CD4-positive, alpha-beta T cell treated with Interleukin-10 for 1 hour (primary cell): ENCODE measurements at regions not wholly inside any gene's neighbourhood (a gene's known extent, or its start where the extent isn't known, plus 50 kb on each side); places are given as distances from the start of the nearest gene placed in this dataset.

Experiments used
- DNase-seq: peaks from one replicate; pipeline ENCODE4 v3.0.0-alpha.2; 2020

DNA sequence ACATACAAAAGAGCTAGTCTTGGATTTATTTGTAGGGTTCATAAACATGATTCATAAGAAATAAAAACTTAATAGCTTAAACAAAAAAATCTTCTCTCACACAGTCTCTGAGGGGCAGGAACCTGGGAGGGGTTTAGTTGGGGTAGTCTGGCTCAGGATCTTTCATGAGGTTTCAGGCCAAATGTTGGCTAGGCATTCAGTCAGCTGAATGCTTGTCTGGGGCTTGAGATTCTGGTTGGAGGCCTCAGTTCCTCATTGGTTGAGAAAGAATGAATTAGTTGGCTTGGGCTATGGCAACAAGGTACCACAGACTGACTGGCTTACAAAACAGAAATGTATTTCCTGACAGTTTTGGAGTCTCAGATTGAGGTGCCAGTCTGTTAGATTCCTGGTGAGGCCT is 74.3 kb downstream of the ANKRD7 start:
- no peak for DNase-seq

DNA sequence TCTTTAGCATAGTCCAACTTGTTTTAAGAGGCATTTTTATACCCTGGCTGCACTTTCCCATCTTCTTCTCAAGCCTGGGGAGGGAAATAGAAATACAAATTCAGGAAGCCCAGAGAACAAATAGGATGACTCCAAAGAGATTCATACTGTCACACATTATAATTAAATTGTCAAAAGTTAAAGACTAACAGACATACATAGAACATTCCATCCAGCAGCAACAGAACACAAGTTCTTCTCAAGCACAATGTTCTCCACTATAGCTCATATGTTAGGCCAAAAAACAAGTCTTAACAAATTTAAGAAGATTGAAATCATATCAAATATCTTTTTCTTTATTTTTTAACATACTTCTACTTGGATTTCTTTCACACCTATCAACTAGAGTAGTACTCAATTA is 75.7 kb downstream of the ANKRD7 start:
- DNase-seq: no peak

DNA sequence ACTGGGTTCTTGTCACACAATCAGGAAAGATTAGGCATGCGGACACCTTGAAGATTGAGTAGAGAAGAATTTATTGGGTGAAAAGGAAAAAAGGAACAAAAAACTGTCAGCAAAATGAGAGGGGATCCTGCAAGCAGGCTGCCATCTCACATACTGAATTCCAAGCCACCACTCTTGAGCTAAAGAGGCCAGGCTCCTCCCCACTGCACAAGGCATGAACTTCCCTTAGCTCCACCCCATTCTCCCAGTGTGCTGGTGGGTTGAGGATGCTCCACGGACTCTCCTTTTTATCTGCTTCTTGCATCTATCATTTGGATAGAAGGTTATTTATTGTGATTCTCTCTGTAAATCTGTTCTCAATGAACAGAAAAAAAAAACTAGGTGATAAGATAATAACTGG is 79.6 kb downstream of the ANKRD7 start:
- no peak for DNase-seq

DNA sequence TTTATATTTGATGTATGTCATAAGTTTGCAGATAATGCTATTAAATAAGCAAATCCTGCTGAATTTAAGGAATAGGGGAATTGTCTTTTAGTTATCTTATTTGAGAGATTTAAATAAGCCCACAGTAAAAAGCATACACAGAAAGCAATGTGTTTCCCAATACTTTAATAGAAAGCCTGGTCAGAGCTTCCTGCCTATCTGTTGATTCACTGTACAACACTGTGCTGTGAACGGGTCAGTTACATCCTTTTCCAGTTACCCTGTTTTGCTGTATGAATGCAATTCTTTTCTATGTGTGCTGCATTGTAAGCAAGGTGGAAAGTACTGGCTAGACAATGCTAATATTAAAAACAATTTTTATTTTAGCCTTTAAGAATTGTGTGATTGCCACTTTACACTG is 81.2 kb downstream of the ANKRD7 start:
- no peak for DNase-seq

DNA sequence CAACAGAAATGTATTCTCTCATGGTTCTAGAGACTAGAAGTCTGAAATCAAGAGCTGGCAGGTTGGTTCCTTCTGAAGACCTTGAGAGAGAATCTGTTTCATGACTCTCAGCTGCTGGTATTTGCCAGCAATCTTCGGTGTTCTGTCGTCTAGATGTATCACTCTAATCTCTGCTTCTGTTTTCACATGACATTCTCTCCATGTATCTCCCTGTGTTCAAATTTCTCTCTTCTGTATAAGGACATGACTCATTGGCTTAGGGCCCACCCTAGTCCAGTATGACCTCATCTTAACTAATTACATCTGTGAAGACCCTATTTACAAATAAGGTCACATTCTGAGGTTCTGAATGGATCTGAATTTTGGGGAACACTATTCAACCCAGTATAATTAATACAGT is 82.3 kb downstream of the ANKRD7 start:
- no peak for DNase-seq

DNA sequence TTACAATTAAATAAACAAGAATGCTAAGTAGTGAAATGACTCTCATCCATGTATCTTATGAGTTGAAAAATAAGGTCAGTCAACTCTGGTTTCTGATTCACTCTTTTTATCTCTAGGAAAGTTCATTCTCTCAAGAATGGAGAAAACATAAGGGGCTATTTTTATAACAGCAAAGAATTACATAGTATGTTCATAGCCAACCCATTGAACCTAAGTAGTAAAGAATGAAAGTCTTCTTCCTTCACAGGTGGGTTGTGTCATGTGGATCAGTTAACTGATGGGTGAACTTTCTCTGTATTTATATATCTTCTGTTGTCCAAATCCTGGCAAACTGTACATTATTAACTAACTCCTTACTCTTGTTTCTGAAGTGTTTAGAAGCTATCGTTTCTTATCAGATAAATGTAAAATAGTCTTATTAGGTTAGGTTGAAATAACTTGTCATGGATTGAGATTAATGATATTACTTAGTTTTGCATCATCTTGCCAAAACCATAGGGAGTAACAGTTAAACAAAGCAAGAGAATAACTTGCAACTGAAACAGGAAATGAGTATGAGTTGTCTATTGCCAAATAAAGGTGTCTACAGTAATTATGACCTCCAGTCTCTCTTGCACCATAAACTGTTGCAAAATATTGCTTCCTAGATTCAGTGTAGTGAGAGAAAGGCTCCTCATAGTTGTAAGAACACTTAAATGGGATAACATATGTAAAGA is 86.8 kb downstream of the ANKRD7 start:
- no peak for DNase-seq

DNA sequence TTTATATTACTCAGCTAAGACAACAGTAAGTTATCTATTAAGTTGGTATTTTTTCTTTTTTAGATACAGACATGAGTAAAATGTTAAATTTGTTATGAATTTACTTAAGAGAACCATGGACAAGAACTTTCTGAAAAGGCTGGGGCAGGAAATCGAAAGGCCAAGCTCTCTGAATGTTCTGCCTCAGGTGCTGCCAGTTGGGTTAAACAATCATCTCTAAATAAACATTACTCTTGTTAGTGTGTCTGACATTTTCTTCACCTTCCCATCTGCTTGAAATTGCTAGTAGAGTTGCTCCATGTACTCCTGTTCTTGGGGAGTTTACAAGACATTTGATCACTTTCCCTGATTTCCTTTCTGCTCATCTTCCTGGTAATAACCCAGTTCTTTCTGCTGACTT is 87.5 kb downstream of the ANKRD7 start:
- DNase-seq: no peak

DNA sequence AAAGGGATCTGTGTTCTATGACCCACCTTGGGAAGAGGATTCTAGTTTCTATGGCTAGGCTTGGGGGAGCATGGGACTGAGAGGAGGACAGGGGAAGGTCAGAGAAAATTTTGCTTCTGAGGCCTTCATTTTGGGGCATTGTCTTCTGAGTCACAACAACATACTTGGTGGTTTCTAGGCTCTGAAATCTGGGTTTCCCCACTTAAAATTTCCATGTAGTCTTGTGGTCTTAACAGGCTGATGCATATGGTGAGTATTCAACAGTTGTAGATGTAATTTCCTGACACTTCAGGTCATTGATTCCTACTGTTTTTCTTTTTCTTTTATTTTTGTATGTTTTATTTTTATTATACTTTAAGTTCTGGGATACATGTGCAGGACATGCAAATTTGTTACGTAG is 88.5 kb downstream of the ANKRD7 start:
- DNase-seq: no peak

DNA sequence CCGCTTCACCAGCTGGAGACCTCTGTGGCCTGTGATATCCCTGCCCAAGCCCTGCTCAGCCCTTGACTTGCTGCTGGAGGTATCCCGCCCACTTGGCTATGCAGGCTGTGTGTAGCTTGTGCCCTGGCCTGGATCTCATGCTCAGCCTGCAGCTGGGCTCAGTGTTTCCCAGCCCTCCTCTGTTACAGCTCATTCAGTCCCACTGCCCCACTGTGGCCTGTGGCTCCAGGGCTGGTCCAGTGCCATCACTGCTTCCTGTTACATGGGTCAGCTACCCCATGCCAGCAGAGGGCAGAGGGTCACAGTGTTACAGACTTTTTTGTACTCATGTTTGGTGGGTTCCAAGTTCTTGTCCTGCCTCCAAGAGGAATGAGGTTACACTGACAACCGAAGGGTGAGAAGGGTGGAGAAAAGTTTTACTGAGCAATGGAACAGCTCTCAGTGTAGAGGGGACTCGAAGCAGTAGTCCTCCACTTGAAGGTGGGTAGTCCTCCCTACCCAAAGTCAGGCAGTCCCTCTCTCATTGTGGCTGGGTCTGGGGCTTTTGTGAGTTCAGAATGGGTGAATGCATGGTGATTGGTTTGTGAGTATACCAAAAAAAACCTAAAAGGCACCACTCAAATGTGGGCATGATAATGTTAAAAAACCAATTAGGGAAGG is 100.4 kb downstream of the ANKRD7 start:
- DNase-seq: no peak

DNA sequence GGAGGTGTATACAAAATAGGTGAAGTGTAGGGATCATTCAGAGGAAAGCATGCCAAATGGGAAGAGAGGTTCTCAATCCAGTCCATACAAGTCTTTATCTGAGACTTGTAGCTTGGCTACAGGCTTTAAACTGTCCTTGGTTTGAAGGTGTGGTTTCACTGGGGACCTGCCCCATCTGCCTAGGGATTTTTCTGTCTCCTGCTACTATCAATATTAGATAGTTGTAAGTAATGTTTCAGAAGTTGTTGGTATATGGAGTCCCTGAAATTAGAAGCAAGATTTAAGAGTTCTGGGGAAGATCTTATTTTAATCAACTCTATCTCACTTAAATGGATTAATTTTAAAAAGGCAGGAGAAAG is 100.9 kb downstream of the ANKRD7 start:
- no peak for DNase-seq

DNA sequence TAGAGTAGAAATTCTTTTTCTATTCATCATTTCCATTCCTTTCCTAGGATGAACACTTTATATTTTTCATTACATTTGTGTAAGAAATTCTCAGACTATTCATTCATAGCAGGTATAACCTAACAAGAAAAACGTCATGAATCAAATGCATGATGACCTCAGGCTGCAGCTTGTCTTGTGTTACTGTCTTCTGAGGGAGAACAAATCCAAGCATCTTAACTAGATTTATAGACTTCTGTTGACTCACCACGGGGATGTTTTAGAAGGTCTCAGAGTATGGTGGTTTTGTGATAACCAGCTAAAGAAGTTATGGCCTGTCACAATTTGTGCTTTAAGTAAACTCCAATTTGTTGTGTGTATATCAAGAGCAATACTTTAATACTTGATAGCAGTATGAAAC is 102.7 kb downstream of the ANKRD7 start:
- DNase-seq: no peak

DNA sequence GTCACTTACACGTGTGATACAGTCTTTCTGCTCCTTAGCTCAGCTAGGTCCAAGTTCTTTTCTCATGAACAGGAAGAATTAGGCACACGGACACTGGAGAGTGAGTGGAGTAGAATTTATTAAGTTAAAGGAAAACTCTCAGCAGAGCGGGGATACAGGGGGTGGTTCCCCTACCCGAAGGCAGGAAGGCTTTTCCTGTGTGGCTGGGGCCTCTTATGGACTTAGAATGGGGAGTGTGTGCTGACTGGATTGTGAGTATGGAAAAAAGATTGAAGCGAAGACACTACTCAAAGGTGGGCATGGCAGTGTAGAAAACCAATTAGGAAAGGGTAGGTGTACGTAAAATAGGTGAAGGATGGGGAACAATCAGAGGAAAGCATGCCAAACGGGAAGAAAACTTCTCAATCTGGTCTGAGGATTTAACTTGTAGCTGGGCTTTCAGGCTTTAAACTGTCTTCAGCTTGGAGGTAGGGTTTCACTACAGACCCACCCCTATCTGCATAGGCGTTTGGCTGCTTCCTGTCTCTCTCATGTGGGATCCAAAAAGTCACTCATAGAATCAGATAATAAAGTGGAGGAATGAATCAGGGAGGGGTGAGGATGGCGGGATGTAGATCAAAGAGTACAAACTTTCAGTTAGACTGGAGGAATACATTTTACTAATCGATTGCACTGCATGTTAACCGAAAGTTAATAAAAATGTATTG is 104.2 kb downstream of the ANKRD7 start:
- DNase-seq: no peak

DNA sequence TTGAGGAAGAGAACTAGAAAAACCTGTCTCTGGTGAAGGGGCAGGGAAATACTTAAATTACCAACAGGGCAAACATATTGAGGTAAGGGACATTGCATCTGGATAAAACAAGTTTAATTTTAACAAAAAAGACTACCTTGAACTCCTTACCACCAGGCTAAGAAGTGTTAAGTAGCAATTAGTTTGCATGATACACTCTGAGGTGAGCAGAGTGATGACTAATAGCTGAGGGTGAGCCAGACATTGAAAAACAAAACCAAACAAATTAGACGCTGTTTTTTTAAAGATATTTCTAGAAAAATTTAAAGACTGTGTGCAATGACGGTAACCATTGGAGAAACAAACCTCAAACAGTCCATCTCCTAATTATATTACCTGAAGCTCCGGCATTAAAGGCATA is 105.9 kb downstream of the ANKRD7 start:
- DNase-seq: no peak

DNA sequence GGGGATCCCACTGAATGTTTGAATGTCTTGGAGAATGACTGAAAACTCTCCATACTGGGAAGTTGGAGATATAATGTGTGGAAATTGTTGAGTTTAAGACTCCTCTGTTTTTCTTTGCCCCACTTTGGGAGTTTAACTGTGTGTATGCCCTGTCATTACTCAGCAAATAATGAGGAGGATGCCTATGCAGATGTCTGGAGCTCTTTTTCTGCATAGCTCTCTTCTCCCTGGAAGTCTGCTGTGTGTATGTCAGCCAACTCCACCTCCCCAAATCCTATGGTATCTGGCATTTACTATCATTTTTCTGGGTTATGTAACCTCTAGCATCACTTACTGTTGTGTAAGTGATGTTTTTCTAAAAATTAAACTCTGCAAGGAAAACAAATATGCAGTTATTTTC is 122.2 kb downstream of the ANKRD7 start:
- no peak for DNase-seq

DNA sequence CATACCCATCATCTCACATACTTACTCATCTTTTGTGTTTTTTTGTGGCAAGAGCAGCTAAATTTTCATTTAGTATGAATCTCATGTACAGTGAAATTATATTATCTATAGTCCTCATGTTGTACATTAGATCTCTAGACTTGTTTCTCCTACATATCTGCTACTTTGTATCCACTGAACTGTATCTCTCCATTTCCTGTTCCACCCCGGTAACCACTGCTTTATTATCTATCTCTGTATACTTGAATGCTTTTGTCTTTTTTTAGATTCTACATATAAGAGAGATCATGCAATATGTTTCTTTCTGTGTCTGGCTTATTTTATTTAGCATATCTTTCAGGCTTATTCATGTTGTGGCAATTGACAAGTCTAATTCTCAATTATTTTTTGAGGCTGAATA is 125.1 kb downstream of the ANKRD7 start:
- DNase-seq: no peak

DNA sequence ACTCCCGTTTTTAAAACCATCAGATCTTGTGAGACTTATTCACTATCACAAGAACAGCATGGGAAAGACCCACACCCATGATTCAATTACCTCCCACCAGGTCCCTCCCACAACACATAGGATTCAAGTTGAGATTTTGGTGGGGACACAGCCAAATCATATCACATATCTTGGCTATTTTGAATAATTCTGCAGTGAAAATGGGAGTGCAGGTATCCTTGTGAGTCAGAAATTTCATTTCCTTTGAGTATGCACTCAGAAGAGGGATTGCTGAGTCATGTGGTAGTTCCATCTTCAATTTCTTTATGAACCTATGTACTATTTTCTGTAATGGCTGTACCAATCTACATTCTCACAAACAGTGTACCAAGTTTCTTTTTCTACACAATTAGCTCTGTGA is 125.8 kb downstream of the ANKRD7 start:
- DNase-seq: no peak

DNA sequence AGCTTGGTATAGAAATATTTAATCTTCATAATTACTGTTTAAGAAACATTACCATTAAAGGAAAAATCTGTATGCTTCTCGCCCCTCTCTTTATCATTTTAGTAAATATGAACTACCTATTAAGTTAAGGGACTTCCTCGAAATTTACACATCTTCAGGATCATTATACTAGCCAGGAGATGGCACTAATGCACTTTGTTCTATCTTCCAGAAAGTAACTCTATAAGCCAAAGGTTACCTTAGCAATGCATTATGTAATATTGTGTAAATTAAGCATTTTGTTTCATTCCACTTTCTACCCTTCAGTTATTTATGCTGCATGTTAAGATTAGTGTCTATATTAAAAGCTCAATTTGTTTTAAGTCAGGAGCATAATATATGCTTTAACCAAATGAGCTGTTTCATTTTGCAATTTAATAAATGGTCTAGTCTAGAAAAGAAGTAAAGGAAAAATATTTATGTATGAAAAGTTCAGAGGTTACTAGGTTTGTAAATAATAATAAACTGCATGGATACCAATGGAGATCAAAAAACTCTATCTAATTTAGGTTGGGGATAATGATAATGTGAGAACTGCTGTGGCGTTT is 128.5 kb downstream of the ANKRD7 start:
- DNase-seq: no peak

DNA sequence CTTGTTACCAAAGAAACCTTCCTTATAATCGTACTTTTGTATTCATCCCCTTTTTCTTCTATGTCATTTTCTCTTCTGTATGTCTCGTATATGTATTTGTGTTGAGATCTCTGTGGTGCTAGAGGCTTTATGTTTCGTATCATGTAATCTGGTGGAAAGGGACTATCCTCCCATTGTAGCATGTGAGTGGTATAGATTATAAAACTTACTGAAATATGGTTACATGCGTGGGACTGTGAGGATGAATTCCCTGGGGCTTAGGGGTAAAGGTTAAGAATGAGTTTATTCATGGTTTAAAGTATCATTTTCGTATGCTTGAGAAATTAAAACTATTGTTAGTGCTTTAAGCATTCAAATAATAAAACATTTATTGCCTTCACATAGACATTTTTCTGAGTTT is 141.9 kb downstream of the ANKRD7 start:
- no peak for DNase-seq

DNA sequence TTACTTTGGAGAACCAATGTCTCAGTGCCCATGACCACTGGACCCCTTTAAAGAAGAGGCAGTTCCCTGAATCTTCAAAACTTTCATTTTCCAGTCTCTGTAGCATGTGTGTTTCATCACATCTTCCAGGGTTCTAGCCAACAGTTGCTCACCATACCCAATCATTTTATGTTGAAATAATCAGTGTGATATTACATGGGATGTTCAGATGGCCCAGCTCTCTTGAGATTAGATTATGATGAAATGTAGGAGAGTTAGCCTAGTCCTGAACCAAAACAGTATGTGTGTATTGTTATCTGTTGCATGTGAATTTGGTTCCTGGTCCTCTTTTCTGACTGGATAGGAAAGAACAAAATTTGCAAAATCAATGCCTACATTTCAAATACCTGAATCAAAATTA is 144.5 kb downstream of the ANKRD7 start:
- DNase-seq: no peak

DNA sequence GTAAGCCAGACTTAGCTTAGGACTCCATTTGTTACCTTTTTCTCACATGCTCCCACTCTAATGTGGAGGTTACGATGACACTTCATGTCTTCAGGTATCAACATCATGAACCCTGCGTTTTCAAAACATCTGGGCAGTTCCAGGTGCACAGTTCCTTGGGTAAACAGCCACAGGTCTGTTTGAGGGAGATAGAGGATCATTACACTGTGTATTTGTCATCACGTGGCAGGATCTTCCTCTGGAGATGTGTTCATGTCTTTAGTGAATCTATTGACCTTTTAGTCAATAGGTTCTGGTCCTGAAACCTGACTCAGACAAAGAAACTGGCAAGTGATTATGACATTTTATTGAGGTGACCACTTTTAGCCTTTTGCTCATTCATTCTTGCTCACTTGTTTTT is 145.5 kb downstream of the ANKRD7 start:
- no peak for DNase-seq

DNA sequence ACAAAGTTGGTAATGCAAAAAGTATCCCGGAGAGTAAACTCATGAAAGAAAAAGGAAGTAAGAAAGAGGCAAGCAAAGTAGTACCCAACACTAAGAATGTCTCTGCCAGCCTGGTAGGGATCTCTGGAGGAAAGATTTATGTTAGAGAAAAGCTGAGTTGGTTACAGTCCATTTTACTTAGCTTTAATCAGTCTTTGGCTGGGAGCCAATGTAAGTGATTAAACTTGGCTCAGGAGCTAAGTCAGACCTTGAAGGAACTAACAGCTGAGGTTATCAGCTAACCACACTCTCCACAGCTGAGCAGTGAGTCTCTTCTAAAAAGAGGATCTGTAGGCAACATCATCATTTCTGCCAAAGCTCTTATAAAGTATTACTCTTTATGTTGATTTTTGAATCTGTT is 148.0 kb downstream of the ANKRD7 start:
- no peak for DNase-seq

DNA sequence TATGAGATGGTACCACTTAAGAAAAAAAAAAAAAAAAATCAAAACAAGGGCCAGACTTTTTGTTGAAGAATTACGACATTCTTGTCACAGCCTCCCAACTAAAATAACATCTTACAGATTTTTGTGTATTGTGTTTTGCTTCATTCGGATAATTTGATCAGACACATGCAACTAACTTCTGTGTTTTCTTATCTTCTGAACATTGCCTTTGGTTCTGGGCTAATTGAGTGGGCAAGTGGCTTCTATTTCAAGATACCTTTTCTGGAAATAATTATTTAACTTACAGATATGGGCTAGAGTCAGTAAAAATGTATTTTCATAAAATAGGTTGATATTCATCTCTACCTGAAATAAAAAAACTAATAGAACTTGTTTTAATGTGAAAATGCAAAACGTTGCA is 165.1 kb downstream of the ANKRD7 start:
- DNase-seq: no peak

DNA sequence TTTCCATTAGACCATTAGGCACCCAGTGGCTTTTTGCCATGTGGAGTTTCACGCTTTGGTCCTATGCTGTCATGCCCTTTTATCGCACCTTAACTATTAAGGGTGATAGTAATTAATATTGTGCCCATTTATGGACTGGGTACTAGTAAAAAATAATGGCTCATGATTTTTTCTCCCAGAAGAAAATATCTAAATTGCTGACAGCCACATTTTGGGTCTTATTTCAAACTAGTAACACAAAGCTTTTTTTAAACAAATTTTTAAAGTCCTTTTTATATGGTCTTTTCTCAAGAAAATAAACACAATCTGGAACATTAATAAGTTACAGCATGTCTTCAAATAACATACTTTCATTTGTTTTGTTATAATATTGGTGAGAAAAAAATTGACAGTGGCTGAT is 179.7 kb downstream of the ANKRD7 start:
- no peak for DNase-seq

DNA sequence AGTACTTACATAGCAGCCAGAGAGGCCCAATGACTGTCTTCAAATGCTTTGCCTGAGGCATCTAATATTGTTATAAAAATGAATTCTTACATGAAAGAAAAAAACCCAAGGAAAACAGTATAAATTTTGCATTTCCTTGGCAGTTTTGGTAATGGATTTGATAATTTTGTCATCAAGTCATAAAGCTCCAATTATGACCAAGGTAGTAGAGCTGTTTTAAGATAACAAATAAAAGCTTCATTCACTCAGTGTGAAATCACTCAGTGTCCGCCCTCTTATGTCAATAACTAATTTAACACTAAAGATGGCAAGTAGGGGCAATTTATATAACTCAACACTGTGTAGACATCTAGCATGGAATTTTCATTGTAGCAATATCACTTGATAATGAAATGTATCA is 193.9 kb downstream of the ANKRD7 start:
- DNase-seq: no peak
